MCF 10A (cell line): ENCODE measurements at regions not wholly inside any gene's neighbourhood (a gene's known extent, or its start where the extent isn't known, plus 50 kb on each side); places are given as distances from the start of the nearest gene placed in this dataset.

Experiments used
- BruUV-seq: library from RNA; stranded (reverse); fragments of 400-500 nt; replicated peaks from 2 replicates; lab custom pipeline; 2021; lab: Mats Ljungman, UMichigan
- CTCF ChIA-PET: fragments of 300-600 bp; sonication (Branson Sonifier 250); formaldehyde crosslinking; extraction: SDS; loops from one replicate; lab custom pipeline; 2021; ENCODE audit warnings: antibody characterized with exemption, inconsistent platforms; lab: Yijun Ruan, JAX
- POLR2A ChIA-PET: fragments of 300-600, 350-650 bp; sonication (Branson Sonifier 250); formaldehyde crosslinking; extraction: SDS; loops from one replicate; lab custom pipeline; 2020; ENCODE audit warnings: antibody characterized with exemption, inconsistent platforms; lab: Yijun Ruan, JAX
- DNase-seq: peaks from one replicate; pipeline ENCODE4 v3.0.0-alpha.2; 2018; ENCODE audit not compliant: unreplicated experiment
- H3K27ac Mint-ChIP-seq: one replicate; pipeline ENCODE4 v1.8.0; 2022; ENCODE audit warnings: mild to moderate bottlenecking, low read depth, mixed read lengths; ENCODE audit not compliant: unreplicated experiment
- H3K27me3 Mint-ChIP-seq: one replicate; pipeline ENCODE4 v1.8.0; 2022; ENCODE audit warnings: mixed read lengths; ENCODE audit not compliant: insufficient read depth, unreplicated experiment
- H3K36me3 Mint-ChIP-seq: one replicate; pipeline ENCODE4 v1.8.0; 2022; ENCODE audit warnings: mild to moderate bottlenecking, moderate library complexity, mixed read lengths; ENCODE audit not compliant: insufficient read depth, unreplicated experiment
- H3K4me1 Mint-ChIP-seq: one replicate; pipeline ENCODE4 v1.8.0; 2022; ENCODE audit warnings: mixed read lengths; ENCODE audit not compliant: insufficient read depth, unreplicated experiment
- H3K4me3 Mint-ChIP-seq: one replicate; pipeline ENCODE4 v1.8.0; 2022; ENCODE audit warnings: mild to moderate bottlenecking, moderate library complexity, mixed read lengths; ENCODE audit not compliant: unreplicated experiment
- H3K9me3 Mint-ChIP-seq: one replicate; pipeline ENCODE4 v1.8.0; 2022; ENCODE audit warnings: mixed read lengths; ENCODE audit not compliant: unreplicated experiment
- CTCF ChIP-seq: fragments of 200-600 bp; IDR thresholded peaks from one replicate; pipeline ENCODE4 v1.8.0; 2022; ENCODE audit warnings: antibody characterized with exemption, mild to moderate bottlenecking; ENCODE audit not compliant: unreplicated experiment
- intact Hi-C: fragments of 100-400 bp; cut with micrococcal nuclease; formaldehyde crosslinking; loops from 2 replicates; pipeline ENCODE4 v1.14.1; 2022

- H3K27ac Mint-ChIP-seq, result no peak overlapping the region
- peaks cover 15% of the 10 kb centered on the region for H3K9me3 Mint-ChIP-seq
- no peak overlapping the region for H3K4me3 Mint-ChIP-seq
- no peaks in the 10 kb centered on the region for H3K36me3 Mint-ChIP-seq
- no peaks in the 10 kb centered on the region for H3K4me1 Mint-ChIP-seq
- TF ChIP-seq CTCF, result no peak
- H3K27me3 Mint-ChIP-seq, result peaks cover 7% of the 10 kb centered on the region
- intact Hi-C loops, result no loop called here
- ChIA-PET CTCF (interaction anchor here (1.3 kb wide), 1 partner anchor 22 kb away, joined by 4 read pairs; no protein-coding TSS in a partner anchor), POLR2A (no interaction called here)
- DNase-seq, result no peak
- BruUV-seq, result no TSS peak
These were observed 1007.7 kb upstream of the KLHL29 start for GRCh38 chr2:22377268-22377667.

DNA sequence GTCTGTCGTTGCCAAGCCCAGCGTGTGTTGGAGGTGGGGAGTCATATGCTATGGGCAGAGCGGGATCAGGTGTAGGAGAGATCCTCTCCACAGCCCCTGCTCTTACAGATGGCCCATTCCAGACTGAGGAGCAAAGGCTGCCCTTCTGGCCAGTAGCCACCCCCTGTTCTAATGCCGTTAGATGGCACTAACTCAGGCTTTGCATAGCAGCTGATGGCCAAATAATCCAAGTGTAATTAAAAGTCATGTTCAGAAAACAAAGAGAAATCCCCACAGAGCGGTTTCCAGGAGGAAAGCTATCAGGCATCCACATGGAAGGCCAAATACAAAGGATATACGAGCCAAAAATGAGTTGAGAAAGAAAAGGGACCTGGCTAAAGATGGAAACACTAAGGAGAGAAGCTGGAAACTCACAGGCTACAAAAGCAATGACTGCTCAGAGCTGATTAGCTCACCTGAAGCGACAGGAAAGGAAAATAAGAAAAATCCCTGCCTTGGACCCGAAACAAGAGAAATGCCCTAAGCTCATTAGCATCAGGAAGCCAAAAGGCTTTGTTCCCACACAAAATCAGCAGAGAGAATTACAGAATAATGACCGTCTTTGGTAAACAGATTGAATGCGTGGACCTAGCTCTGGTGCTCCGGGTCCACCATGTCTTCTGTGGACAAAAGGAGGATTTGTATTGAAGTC lies 1002.4 kb upstream of the KLHL29 start:
- BruUV-seq, result no TSS peak
- peaks cover 8% of the 10 kb centered on the region for H3K9me3 Mint-ChIP-seq
- H3K4me1 Mint-ChIP-seq, result no peaks in the 10 kb centered on the region
- H3K4me3 Mint-ChIP-seq, result no peak overlapping the region
- CTCF ChIA-PET, result no interaction called here
- POLR2A ChIA-PET, result no interaction called here
- no peak for TF ChIP-seq CTCF
- intact Hi-C loops, result no loop called here
- DNase-seq, result no peak
- peaks cover 7% of the 10 kb centered on the region for H3K27me3 Mint-ChIP-seq
- H3K36me3 Mint-ChIP-seq, result no peaks in the 10 kb centered on the region
- no peak overlapping the region for H3K27ac Mint-ChIP-seq

GRCh38 chr2:22397847-22398246 lies 987.1 kb upstream of the KLHL29 start:
- no TSS peak for BruUV-seq
- TF ChIP-seq CTCF, result no peak
- Mint-ChIP-seq H3K9me3 (peaks cover 18% of the 10 kb centered on the region), H3K4me1 (no peaks in the 10 kb centered on the region), H3K36me3 (no peaks in the 10 kb centered on the region), H3K27me3 (no peaks in the 10 kb centered on the region), H3K27ac (no peak overlapping the region), H3K4me3 (no peak overlapping the region)
- CTCF ChIA-PET, result no interaction called here
- POLR2A ChIA-PET, result no interaction called here
- no peak for DNase-seq
- intact Hi-C loops, result no loop called here

DNA sequence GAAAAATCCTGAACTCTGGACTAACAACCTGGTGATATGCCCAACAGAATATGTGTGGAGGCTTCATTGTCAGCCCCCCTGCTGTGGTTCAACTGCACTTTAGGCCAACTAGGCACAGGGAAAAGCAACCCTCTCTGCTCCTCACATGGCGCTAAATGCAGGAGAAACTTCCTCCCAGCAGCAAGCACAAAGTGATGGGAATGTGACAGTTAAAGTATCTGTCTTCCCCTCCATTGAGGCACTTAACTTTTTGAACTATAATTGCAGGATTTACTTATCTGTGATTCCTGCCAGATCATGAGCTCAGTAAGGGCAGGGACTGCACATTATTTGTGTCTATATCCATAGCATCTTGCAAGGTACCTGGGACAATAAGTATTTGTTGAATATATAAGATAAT lies 981.2 kb upstream of the KLHL29 start:
- intact Hi-C loops, result no loop called here
- ChIA-PET CTCF (no interaction called here), POLR2A (no interaction called here)
- DNase-seq, result no peak
- H3K27ac Mint-ChIP-seq, result no peak overlapping the region
- no peak overlapping the region for H3K4me3 Mint-ChIP-seq
- no peaks in the 10 kb centered on the region for H3K4me1 Mint-ChIP-seq
- H3K36me3 Mint-ChIP-seq, result no peaks in the 10 kb centered on the region
- no peak for TF ChIP-seq CTCF
- no TSS peak for BruUV-seq
- H3K27me3 Mint-ChIP-seq, result no peaks in the 10 kb centered on the region
- H3K9me3 Mint-ChIP-seq, result peaks cover 34% of the 10 kb centered on the region
